ENCODE measurements at regions not wholly inside any gene's neighbourhood (a gene's known extent, or its start where the extent isn't known, plus 50 kb on each side); places are given as distances from the start of the nearest gene placed in this dataset.
"Not testable (repeated sequence)": the region's sequence is repeated elsewhere in the genome, so short reads cannot be mapped to it uniquely, and the experiment has no call there.

DNA sequence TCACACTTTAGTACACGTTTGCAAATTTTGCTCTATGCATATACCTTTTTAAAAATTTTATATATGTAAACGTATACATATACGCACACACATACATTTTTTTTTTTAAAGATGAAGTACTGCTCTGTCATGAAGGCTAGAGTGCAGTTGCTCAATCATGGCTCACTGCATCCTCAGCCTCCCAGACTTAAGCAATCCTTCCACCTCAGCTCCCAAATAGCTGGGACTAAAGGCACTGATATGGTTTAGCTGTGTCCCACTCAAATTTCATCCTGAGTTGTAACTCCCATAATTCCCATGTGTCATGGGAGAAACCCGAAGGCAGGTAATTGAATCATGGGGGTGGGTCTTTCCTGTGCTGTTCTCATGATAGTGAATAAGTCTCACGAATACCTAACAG, 220.8 kb upstream of the CAND1 start:
- intact Hi-C loops (cut with DNase I) = no loop called here
- Histone ChIP-seq H3K4me3 (ENCODE audit: low read length in 2 of 2) (no peak overlapping the region), H3K27ac (ENCODE audit: low read depth in 1 of 2, low read length in 2 of 2) (no peak overlapping the region), H3K4me1 (ENCODE audit: control insufficient read depth in 1 of 2, insufficient read depth in 2 of 2, low read length in 2 of 2) (no peaks in the 10 kb centered on the region), H3K36me3 (ENCODE audit: control insufficient read depth in 1 of 2, insufficient read depth in 2 of 2, low read length in 1 of 2) (no peaks in the 10 kb centered on the region), H3K27me3 (ENCODE audit: control insufficient read depth in 1 of 2, insufficient read depth in 2 of 2, low read length in 1 of 2) (no peaks in the 10 kb centered on the region), H3K9me3 (ENCODE audit: control insufficient read depth, low read length) (peaks cover 1% of the 10 kb centered on the region)
- ATAC-seq (ENCODE audit: low FRiP score) (no peak), DNase-seq (no peak)
- WGBS, 2 donors = 84% methylated on average over 5 of the region's 5 CpGs

DNA sequence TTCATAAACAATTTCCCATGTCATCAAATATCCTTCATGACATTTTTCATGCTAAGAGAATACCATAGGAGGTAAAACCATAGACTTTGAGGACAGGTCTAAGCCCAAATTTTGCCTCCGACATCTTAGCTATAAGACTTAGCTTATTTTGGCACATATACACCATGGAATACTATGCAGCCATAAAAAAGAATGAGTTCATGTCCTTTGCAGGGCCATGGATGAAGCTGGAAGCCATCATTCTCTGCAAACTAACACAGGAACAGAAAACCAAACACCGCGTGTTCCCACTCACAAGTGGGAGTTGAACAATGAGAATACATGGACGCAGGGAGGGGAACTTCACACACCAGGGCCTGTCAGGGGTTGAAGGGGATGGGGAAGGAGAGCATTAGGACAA, 220.0 kb upstream of the CAND1 start:
- intact Hi-C loops (cut with DNase I); H3K9me3 ChIP-seq (ENCODE audit: control insufficient read depth, low read length); H3K4me3 ChIP-seq (ENCODE audit: low read length in 2 of 2); DNase-seq; ATAC-seq (ENCODE audit: low FRiP score); H3K4me1 ChIP-seq (ENCODE audit: control insufficient read depth in 1 of 2, insufficient read depth in 2 of 2, low read length in 2 of 2); H3K27ac ChIP-seq (ENCODE audit: low read depth in 1 of 2, low read length in 2 of 2); H3K27me3 ChIP-seq (ENCODE audit: control insufficient read depth in 1 of 2, insufficient read depth in 2 of 2, low read length in 1 of 2); H3K36me3 ChIP-seq (ENCODE audit: control insufficient read depth in 1 of 2, insufficient read depth in 2 of 2, low read length in 1 of 2): not testable (repeated sequence)
- 73 to 74% methylated on average over 4 of the region's 4 CpGs for WGBS, 2 donors

GRCh38 chr12:67052981-67053380, 216.2 kb upstream of the CAND1 start:
- H3K27me3 ChIP-seq (ENCODE audit: control insufficient read depth in 1 of 2, insufficient read depth in 2 of 2, low read length in 1 of 2) = no peaks in the 10 kb centered on the region
- no peak overlapping the region for H3K27ac ChIP-seq (ENCODE audit: low read depth in 1 of 2, low read length in 2 of 2)
- peaks cover 1% of the 10 kb centered on the region for H3K9me3 ChIP-seq (ENCODE audit: control insufficient read depth, low read length)
- DNase-seq (no peak), ATAC-seq (ENCODE audit: low FRiP score) (no peak)
- intact Hi-C loops (cut with DNase I) = no loop called here
- no peak overlapping the region for H3K4me3 ChIP-seq (ENCODE audit: low read length in 2 of 2)
- H3K36me3 ChIP-seq (ENCODE audit: control insufficient read depth in 1 of 2, insufficient read depth in 2 of 2, low read length in 1 of 2) = no peaks in the 10 kb centered on the region
- no peaks in the 10 kb centered on the region for H3K4me1 ChIP-seq (ENCODE audit: control insufficient read depth in 1 of 2, insufficient read depth in 2 of 2, low read length in 2 of 2)

DNA sequence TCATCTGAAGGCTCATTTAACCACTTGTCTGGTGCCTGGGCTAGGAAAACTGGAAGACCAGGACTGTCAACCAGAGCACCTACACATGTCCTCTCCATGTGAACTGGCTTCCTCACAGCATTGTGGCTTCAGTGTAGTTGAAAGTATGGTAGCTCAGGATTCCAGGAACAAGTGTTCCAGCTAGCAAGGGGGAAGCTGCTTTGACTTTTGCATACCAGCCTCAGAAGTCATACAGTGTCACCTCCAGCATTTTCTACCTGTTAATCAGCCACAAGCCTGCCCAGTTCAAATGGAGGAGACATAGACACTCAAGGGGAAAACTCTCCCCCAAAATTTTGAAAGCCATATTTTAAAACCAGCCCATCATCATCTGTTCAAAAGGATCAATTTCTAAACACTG, 212.8 kb upstream of the CAND1 start:
- peaks cover 1% of the 10 kb centered on the region for H3K9me3 ChIP-seq (ENCODE audit: control insufficient read depth, low read length)
- no peak overlapping the region for H3K4me3 ChIP-seq (ENCODE audit: low read length in 2 of 2)
- intact Hi-C loops (cut with DNase I) = no loop called here
- H3K27me3 ChIP-seq (ENCODE audit: control insufficient read depth in 1 of 2, insufficient read depth in 2 of 2, low read length in 1 of 2) = no peaks in the 10 kb centered on the region
- ATAC-seq (ENCODE audit: low FRiP score) = no peak
- H3K36me3 ChIP-seq (ENCODE audit: control insufficient read depth in 1 of 2, insufficient read depth in 2 of 2, low read length in 1 of 2) = no peaks in the 10 kb centered on the region
- H3K4me1 ChIP-seq (ENCODE audit: control insufficient read depth in 1 of 2, insufficient read depth in 2 of 2, low read length in 2 of 2) = no peaks in the 10 kb centered on the region
- no peak overlapping the region for H3K27ac ChIP-seq (ENCODE audit: low read depth in 1 of 2, low read length in 2 of 2)
- DNase-seq = no peak

DNA sequence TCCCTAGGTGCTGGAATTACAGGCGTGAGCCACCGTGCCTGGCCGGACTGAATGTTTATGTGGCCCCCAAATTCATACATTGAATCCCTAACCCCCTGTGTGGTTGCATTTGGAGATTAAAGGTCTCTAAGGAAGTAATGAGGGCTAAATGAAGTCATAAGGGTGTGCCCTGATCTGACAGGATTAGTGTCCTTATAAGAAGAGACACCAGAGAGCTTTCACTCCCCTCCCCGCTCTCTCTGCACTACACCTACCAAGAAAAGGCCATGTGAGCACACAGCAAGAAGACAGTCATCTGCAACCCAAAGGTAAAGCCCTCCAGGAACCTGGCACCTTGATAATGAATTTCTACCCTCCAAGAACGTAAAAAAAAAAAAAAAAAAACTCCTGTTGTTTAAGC, 212.1 kb upstream of the CAND1 start:
- WGBS, 2 donors = 89 to 91% methylated on average over 5 of the region's 5 CpGs
- ATAC-seq (ENCODE audit: low FRiP score) (no peak), DNase-seq (no peak)
- H3K27me3 ChIP-seq (ENCODE audit: control insufficient read depth in 1 of 2, insufficient read depth in 2 of 2, low read length in 1 of 2) = no peaks in the 10 kb centered on the region
- no peaks in the 10 kb centered on the region for H3K9me3 ChIP-seq (ENCODE audit: control insufficient read depth, low read length)
- no peaks in the 10 kb centered on the region for H3K4me1 ChIP-seq (ENCODE audit: control insufficient read depth in 1 of 2, insufficient read depth in 2 of 2, low read length in 2 of 2)
- intact Hi-C loops (cut with DNase I) = no loop called here
- no peaks in the 10 kb centered on the region for H3K36me3 ChIP-seq (ENCODE audit: control insufficient read depth in 1 of 2, insufficient read depth in 2 of 2, low read length in 1 of 2)
- no peak overlapping the region for H3K27ac ChIP-seq (ENCODE audit: low read depth in 1 of 2, low read length in 2 of 2)
- no peak overlapping the region for H3K4me3 ChIP-seq (ENCODE audit: low read length in 2 of 2)

DNA sequence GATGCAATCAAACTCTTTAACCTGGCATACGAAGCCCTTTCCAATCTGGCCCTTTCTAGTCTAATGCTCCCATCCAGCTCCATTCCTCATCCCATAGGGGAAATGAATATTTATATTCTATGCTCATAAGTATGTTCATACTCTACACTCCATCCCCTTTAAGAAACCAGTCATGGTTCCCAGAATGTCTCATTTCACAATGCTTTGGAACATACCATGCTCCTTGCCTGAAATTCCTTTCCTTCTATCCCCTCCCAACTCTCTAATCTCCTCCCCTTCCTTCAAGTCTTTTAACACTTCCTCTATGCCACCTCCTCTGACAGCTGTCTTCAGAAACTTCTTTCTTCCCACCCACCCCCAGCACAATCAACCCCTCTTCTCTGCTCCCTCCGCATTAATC, 207.0 kb upstream of the CAND1 start:
- ATAC-seq (ENCODE audit: low FRiP score) = no peak
- Histone ChIP-seq H3K4me3 (ENCODE audit: low read length in 2 of 2) (no peak overlapping the region), H3K9me3 (ENCODE audit: control insufficient read depth, low read length) (no peaks in the 10 kb centered on the region), H3K27ac (ENCODE audit: low read depth in 1 of 2, low read length in 2 of 2) (no peak overlapping the region), H3K36me3 (ENCODE audit: control insufficient read depth in 1 of 2, insufficient read depth in 2 of 2, low read length in 1 of 2) (no peaks in the 10 kb centered on the region), H3K27me3 (ENCODE audit: control insufficient read depth in 1 of 2, insufficient read depth in 2 of 2, low read length in 1 of 2) (no peaks in the 10 kb centered on the region), H3K4me1 (ENCODE audit: control insufficient read depth in 1 of 2, insufficient read depth in 2 of 2, low read length in 2 of 2) (no peaks in the 10 kb centered on the region)
- DNase-seq = no peak
- intact Hi-C loops (cut with DNase I) = no loop called here
- 95 to 96% methylated on average over 2 of the region's 2 CpGs for WGBS, 2 donors

DNA sequence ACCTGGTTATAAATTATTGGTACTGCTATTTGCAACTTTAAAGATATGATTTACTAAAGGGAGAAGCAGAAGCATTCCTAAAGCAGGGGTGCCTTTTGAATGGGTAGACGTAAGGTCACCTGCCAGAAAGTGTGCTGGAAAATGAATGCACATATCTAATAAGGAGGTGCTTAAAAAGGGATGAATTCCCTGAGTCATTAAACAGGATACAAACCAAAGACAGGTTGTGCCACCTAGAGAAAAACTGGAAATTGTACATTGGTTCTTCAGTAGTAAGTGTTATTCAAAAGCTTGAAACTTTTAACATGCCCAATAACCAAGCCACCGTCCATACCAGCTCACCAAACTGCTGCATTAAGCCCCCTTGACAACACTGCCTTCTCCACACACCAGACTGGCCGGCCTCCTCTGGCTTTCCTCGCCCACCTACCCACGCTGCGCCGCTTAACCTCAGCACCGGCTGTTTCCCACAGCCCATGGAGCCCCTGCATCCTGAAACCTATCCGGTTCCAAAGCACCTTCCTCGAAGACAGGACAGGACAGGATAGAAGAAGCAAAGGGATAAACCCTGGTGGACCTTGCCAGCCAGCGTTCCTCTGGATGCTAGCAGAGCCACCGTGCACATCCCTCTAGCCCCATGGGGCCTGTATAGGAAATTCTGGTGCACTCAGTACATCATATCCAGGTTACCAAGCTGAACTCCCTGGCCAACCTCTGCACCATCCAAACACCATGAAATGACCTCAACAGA, 201.5 kb upstream of the CAND1 start:
- Histone ChIP-seq H3K36me3 (ENCODE audit: control insufficient read depth in 1 of 2, insufficient read depth in 2 of 2, low read length in 1 of 2) (no peaks in the 10 kb centered on the region), H3K4me3 (ENCODE audit: low read length in 2 of 2) (no peak overlapping the region), H3K9me3 (ENCODE audit: control insufficient read depth, low read length) (no peaks in the 10 kb centered on the region), H3K4me1 (ENCODE audit: control insufficient read depth in 1 of 2, insufficient read depth in 2 of 2, low read length in 2 of 2) (no peaks in the 10 kb centered on the region), H3K27me3 (ENCODE audit: control insufficient read depth in 1 of 2, insufficient read depth in 2 of 2, low read length in 1 of 2) (no peaks in the 10 kb centered on the region), H3K27ac (ENCODE audit: low read depth in 1 of 2, low read length in 2 of 2) (no peak overlapping the region)
- WGBS, 2 donors = 49 to 52% methylated on average over 12 of the region's 12 CpGs
- ATAC-seq (ENCODE audit: low FRiP score) (no peak), DNase-seq (no peak)
- intact Hi-C loops (cut with DNase I) = no loop called here

DNA sequence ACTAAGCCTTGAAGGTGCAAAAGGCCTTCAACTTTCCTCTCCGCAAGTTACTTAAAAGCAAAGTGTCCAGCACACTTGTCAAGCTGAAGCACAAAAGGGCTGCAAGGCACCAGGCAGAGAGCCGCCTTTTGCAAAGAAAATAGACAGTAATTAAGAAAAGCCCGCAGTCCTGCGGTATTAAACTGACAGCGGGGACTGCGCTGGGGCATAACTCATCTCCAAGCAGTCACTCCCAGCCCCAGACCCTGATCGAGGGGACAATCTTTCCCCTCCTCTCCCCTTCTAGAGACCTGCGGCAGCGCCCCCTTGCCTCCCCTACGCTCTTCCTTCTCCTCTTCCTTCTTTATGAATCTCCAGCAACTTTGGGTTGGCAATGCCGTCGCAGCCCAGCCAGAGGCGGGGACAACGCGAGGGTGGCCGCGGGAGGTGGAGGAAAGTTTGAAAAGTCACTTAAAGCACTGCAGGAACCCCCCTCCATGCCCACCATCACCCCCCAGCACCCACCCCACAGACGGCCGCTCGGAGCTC, 200.9 kb upstream of the CAND1 start:
- Histone ChIP-seq H3K27ac (ENCODE audit: low read depth in 1 of 2, low read length in 2 of 2) (no peak overlapping the region), H3K4me1 (ENCODE audit: control insufficient read depth in 1 of 2, insufficient read depth in 2 of 2, low read length in 2 of 2) (no peaks in the 10 kb centered on the region), H3K36me3 (ENCODE audit: control insufficient read depth in 1 of 2, insufficient read depth in 2 of 2, low read length in 1 of 2) (no peaks in the 10 kb centered on the region), H3K27me3 (ENCODE audit: control insufficient read depth in 1 of 2, insufficient read depth in 2 of 2, low read length in 1 of 2) (no peaks in the 10 kb centered on the region), H3K4me3 (ENCODE audit: low read length in 2 of 2) (peak overlapping the region in 1 of 2 donors; percentile 64), H3K9me3 (ENCODE audit: control insufficient read depth, low read length) (no peaks in the 10 kb centered on the region)
- peak in 1 of 2 donors; percentile 70 for DNase-seq
- 5 to 6% methylated on average over 20 of the region's 20 CpGs for WGBS, 2 donors
- peak; percentile 56 for ATAC-seq (ENCODE audit: low FRiP score)
- intact Hi-C loops (cut with DNase I) = no loop called here

- Histone ChIP-seq H3K4me3 (ENCODE audit: low read length in 2 of 2) (peak overlapping the region; percentile 37 to 64), H3K27ac (ENCODE audit: low read depth in 1 of 2, low read length in 2 of 2) (no peak overlapping the region), H3K4me1 (ENCODE audit: control insufficient read depth in 1 of 2, insufficient read depth in 2 of 2, low read length in 2 of 2) (no peaks in the 10 kb centered on the region), H3K9me3 (ENCODE audit: control insufficient read depth, low read length) (no peaks in the 10 kb centered on the region), H3K36me3 (ENCODE audit: control insufficient read depth in 1 of 2, insufficient read depth in 2 of 2, low read length in 1 of 2) (no peaks in the 10 kb centered on the region), H3K27me3 (ENCODE audit: control insufficient read depth in 1 of 2, insufficient read depth in 2 of 2, low read length in 1 of 2) (no peaks in the 10 kb centered on the region)
- DNase-seq (peak in 1 of 2 donors; percentile 76), ATAC-seq (ENCODE audit: low FRiP score) (peak; percentile 34)
- intact Hi-C loops (cut with DNase I) = no loop called here
- WGBS, 2 donors = 1% methylated on average over 39 to 81 of the region's 81 CpGs
Measured at GRCh38 chr12:67068761-67069450, 200.3 kb upstream of the CAND1 start.
